Amniotic stem cell (primary cell): ENCODE measurements at regions not wholly inside any gene's neighbourhood (a gene's known extent, or its start where the extent isn't known, plus 50 kb on each side); places are given as distances from the start of the nearest gene placed in this dataset.

Experiments used
- DNase-seq: peaks from one replicate; lab custom pipeline; 2025; lab: John Stamatoyannopoulos, UW

DNA sequence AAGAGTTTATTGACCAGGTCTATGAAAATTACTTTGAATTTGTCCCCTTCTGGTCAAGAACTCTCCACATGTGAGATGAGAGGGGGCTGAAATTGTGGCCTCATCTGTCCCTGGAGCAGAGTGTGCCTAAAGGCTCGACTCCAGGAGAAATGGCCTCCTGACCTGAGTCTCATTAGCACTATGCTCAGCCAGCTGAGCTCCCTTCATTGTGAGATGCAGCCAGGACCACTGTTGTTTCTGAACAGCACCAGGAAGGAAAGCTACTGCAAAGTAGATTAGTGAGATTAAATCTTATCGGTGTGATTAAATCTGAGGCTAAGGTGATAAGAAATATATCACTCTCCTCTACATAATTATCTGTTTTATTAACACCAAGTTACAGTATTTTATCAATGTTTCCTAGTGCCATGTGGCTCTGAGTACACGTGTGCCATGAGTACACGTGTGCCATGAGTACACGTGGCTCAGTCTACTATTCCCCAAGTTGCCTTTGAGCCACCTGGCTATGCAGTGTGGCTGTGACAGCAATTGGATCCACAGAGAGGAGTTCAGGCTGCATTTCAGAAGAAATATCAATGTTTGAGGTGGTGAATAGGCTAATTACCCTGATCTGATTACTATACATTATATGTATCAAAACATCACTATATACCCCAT lies 126.9 kb downstream of the IPMK start:
- no peak for DNase-seq

GRCh38 chr10:58140054-58140453 lies 127.6 kb downstream of the IPMK start:
- DNase-seq: no peak

DNA sequence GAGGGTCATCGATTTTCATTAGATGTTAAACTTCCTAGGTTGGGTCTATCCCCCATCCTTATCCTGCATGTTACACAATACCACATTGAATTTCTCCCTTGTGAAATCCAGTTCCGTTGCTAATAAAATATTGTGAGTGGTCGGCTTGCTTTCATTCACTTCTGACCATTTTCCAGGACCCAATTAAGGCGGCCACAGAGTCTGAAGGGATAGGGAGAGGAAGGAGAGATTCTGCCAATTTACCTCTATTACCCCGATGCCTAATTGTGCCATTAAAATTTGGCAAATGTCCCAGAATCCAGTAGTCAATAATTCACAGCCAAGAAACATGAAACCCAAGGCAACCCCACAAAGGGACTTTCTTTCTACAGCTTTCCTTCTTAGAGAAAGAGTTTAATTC lies 129.9 kb downstream of the IPMK start:
- DNase-seq: no peak

- no peak for DNase-seq
Measured at GRCh38 chr10:58115218-58116050, 152.3 kb downstream of the IPMK start.

DNA sequence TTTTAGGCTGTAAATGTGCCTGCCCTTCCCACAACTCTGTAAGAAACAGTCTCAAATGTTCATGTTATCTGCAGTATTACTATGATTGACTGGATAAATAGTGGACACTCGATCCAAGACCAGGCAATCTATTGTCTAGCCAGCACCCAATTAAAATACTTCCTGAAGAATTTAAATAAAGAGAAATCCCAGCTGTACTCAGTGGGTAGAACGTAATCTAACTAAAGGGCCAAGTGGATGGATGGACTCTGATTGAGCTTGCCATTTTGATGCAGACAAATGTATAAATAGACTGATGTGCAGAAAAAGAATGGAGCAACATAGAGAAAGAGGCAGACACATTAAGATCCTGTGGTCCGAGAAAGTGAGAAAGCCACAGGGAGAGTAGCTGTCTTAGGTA lies 158.0 kb downstream of the IPMK start:
- DNase-seq: no peak

DNA sequence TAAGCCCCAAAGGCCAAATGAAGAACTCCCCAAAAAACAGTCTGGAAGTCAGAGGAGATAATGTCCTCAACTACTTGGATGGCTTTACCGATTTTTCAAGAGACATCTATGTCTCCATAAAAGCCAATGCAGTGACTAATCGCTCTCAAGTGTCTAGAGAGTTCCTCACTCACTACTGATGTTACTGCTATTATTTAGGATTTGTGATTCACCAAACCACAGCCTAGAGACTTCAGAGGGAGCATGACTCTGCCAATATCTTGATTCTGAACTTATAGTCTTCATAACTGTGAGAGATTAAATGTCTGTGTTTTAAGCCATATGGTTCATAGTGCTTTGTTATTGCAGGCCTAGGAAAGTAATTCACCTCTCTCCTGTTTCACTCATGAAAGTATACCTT lies 160.2 kb downstream of the IPMK start:
- no peak for DNase-seq

DNA sequence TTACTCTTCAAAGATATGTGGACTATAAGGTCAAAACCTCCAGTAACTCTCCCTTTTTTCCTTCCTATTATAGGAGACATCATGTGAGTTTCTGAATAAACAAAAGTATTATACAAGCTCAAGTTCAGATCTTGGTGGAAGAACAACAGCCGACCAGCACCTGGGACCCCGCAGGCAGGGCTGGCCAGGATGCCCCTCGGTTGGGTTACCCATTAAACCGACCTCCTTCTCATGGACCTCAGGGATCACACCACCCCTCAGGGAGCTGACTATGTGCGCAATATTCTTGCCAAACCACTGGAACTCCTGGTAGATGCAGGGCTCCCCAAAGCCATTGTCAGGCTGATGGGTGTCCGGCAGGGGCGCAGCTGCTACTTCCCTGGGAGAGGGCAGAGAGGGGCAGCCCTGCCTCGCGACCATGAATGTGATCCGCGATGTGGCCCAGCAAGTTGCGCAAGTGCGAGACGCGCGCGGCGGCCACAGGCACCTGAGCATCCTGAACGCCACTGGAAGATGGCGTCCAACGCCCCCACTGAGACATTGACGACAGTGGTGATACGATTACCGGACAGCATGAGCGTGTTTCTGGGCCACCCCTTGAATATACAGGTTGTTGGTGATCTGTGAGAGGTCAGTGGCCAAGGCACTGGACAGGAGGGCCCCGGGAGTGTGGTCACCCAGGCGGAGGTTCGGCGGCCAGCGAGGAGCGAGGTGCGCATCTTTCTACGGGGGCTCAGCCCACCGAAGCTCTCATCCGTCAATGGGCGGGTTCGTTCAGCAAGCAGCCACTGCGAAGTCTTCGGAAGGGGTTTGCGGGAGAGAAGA lies 161.3 kb downstream of the IPMK start:
- no peak for DNase-seq

- DNase-seq: no peak
Measured at GRCh38 chr10:58104351-58104751, 163.3 kb downstream of the IPMK start.

- no peak for DNase-seq
Measured at GRCh38 chr10:58102897-58103296, 164.8 kb downstream of the IPMK start.

GRCh38 chr10:58101682-58102081 lies 166.0 kb downstream of the IPMK start:
- DNase-seq: no peak

- no peak for DNase-seq
Measured at GRCh38 chr10:58094985-58095718, 172.5 kb downstream of the IPMK start.

- DNase-seq: no peak
Measured at GRCh38 chr10:58091886-58092285, 175.8 kb downstream of the IPMK start.

DNA sequence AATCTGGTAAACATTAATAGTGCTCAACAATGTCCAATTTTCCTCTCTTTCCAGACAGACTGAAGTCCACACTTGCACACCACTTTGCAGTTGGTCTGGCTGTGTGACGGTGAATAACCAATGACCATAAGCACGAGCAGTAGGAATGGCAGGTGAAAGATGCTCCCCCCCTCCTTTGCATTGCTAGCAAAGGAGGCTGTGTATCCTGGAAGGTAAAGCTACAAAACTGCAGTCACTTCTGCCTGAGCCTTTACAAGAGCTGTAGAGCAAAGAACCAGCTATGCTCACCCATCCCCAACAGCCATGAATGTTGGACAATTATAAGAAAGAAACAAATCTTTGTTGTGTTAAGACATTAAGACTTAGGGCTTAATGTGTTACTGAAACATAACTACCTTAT lies 178.0 kb downstream of the IPMK start:
- DNase-seq: no peak

DNA sequence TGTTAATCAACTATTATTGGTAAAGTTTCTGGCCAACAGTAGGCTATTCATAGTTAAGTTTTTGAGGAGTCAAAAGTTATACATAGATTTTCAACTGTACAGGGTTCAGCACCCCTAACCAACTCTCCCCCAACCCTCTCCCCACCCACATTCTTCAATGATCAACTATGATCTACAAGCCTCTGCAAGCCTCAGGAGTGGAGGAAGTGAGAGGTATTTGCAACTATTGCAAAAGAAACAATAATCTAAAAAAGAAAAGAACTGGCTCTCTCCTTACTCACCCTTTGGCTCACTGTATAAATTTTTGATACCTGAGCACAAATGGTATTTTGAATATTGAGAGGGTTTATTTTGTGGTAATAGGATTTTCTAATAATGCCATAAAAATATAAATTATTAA lies 179.8 kb downstream of the IPMK start:
- DNase-seq: no peak

DNA sequence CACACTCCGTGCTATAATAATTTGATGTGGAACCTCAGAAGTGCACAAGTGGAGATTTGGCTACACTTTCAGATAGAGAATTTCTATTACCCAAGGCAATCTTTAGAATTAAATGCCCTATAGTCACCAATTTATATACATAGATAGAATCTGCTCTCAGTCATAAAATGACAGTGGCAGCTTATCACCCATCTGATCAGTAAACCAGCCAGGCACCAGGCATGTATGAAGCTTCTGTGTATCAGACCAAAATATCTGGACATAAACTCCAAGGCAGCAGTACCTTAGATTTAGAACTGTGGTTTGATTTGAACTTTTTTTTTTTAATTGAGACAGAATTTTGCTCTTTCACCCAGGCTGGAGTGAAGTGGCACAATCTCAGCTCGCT lies 180.9 kb downstream of the IPMK start:
- DNase-seq: no peak

DNA sequence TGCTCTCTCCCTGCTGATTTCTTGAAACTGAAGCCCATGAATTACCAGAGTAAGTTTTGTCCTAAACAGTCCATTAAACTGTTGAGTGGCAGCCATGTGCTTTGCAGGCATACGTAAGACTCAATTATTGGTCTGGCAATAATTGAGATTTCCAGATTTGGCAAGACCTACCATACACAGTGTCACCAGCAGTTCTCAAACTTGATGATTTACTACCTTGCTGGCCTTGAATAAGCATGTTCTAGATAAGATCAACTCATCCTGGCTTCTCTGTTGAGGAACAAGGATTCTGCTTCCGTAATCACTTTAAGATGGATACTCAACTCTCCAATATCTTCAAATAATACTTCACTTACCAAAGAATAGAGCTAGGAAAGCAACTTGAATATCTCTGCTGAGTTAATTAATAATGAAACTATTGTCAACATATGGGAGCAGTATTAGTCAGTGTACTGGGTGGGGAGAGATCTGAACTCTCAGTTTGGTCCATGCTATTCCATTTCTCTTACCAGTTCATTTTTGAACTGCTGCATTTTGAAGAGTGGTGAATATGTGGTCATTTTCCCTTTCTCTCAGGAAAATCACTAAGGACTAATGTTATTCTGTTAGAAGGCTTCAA lies 181.4 kb downstream of the IPMK start:
- no peak for DNase-seq

DNA sequence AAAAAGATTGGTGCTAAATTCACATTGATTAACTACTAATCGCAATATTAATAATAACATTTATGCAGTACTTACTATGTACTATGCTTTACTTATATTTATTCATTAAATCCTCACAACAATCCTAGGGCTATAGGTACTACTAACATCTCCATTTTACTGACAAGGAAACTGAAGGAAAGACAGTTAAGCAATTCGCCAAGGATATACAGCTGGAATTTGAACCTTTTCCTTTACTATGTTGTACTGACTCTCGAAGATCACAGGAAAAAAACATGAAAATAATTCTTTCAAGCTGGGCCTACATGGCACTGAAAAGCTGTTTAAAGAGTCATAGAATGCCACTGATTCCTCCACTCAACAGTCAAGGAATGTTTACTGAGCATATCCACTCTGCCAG lies 185.4 kb downstream of the IPMK start:
- no peak for DNase-seq

DNA sequence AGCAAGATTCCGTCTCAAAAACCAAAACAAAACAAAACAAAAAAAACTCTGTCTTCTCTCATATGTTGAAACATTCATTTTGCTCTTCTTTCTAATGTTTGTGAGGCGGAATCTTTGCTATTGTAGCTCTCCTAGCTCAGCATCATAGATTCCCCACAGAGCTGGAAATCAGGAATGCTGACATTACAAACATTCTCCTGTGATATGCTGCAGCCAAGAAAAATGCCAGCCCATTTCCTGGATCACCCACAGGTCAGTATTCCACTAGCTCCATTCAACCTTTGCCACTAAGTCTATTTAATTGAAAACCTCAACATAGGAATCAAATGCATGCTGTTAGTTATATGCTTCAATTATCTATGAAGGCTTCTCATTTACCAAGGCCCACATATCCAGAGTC lies 186.3 kb downstream of the IPMK start:
- DNase-seq: no peak

GRCh38 chr10:58079461-58079860 lies 188.2 kb downstream of the IPMK start:
- no peak for DNase-seq

GRCh38 chr10:58072634-58073033 lies 195.1 kb downstream of the IPMK start:
- no peak for DNase-seq

DNA sequence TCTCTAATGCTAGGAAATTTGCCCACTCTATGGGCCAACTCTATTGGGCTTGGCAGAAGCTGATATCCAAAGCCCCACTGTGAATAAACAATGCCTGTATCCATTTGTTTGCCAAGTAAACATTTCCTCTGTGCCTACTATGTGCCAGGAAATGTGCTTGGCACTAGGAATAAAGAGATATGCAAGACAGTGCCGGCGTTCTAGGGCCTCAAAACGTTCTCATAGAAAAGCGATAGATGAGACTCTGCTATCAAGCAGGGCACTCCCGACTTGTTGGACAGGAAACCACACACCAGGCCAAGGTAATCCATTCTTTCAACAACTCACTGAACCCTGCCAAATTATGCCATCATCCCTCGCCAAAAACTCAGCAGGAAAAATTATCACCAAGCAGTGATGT lies 196.7 kb downstream of the IPMK start:
- DNase-seq: no peak

- no peak for DNase-seq
Measured at GRCh38 chr10:58068809-58069208, 198.9 kb downstream of the IPMK start.
